GM18858 (cell line): ENCODE measurements at regions not wholly inside any gene's neighbourhood (a gene's known extent, or its start where the extent isn't known, plus 50 kb on each side); places are given as distances from the start of the nearest gene placed in this dataset.

Source experiments
- ATAC-seq: cut with Tn5 transposase; IDR thresholded peaks from one replicate; pipeline ENCODE4 v1.9.1; 2021; ENCODE audit not compliant: unreplicated experiment

GRCh38 chr2:146229508-146230155, 1615.2 kb upstream of the ACVR2A start:
- no peak for ATAC-seq

- peak; percentile 76 for ATAC-seq
Observed at GRCh38 chr2:146228466-146229058, 1616.3 kb upstream of the ACVR2A start.

DNA sequence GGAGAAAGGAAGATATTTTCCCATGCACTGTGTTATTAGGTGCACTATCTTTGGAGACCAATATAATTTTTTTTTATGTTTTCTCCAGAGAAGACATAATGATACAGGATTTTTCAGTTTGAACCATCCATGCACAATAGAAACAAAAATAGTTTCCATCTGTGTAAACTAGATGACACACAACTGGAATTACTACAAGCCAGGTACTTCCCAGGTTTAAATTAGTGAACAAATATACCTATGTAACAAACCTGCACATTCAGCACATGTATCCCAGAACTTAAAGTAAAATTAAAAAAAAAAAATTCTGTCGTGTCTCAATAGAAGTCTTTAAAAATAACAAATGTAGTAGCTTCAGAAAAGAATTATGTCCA, 1616.8 kb upstream of the ACVR2A start:
- ATAC-seq = no peak

DNA sequence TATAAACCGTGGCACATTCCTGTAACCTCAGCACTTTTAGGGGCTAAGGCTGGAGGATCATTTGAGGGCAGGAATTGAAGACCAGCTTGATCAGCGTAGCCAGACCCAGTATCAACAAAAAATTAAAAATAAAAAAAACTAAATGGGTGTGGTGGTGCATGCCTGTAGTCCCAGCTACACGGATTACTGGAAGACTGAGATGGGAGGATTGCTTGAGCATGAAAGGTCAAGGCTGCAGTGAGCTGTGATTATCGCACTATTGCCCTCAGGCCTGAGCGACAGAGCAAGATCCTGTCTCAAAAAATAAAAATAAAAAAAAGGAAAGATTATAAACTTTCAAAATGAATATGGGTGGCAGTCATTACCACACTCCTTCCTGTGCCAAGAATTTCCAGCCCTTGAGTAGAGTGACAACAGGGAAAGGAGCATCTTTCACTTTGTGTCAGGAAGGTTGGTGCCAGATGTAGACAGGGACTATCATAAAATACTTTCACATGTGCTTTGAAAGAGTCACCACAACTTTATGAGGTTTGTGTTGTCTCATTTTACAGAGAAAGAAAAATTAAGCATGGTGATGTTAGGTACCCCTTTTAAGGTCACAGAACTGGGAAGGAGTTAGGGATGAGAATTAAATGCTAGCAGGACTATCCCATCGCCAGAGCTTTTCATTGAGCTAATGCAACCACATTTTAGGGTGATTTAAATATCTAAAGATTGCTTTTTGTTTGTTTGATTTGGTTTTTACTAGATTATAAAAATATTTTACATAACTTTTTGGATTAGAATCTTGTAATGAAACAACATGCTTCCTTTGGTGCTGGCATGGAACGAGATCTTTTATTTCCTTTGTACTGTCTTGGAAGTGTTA, 1617.4 kb upstream of the ACVR2A start:
- ATAC-seq = no peak

- ATAC-seq = no peak
Observed at GRCh38 chr2:146226077-146226476, 1618.8 kb upstream of the ACVR2A start.

GRCh38 chr2:146221826-146222225, 1623.0 kb upstream of the ACVR2A start:
- ATAC-seq = no peak

DNA sequence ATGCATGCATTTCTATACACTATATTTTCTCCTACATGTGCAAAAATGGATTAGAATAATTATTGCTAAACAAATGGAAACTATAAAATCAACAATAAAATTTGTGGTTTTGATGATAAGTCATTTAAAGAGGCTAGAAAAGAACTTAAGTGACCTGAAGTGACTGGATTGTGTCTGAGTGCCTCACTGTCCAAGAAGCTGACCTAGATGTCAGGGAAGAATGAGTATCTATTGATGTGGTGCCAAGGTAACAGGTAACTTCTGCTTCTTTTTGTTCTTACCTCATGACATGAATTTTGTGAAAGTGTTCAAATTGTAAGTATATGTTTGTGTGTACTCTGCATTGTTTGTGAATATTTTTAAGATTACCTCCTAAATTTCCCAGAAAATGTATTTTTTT, 1623.9 kb upstream of the ACVR2A start:
- ATAC-seq = no peak

DNA sequence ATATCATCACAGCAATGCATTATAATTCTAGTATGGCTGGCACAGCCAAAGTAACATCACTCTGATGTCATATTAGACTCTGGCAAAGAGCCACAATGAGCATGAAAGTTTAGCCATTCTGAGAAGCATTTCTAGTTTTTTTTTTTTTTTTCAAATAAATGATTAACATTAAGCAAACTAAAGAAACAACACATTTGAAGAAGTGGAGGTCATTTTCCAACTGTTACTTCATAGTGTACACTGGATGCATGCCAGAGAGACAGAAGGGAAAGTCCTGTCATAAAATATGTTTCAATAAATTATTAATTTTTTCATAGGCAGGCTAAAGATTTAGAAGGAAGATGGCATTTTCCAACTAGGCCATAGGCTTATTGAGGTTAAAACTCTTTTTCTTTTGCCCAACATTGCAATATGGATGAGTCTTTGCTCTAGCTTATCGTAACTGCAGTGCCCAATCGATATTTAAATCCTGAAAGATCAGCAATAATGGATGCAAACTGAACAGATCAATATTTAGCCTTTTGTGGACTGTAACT, 1630.4 kb upstream of the ACVR2A start:
- no peak for ATAC-seq

DNA sequence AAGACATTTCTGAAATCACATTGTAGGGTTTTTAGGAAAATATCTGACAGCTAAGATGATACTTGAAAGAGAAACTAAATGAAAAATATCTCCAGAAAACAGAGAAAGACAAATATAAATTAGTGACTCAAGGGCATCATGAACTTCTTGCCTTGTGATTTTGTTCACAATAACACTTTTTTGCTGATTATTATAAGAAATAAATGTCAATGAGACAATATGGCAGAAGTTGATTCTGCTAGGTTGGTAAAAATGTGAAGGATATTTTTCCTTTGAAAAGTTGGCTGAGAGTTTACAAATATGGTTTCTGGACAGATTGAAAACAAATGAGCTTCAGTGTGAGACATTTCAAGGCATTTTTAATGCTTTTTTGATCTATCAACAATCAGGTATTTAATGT, 1631.2 kb upstream of the ACVR2A start:
- ATAC-seq = no peak

GRCh38 chr2:146212602-146213001, 1632.2 kb upstream of the ACVR2A start:
- ATAC-seq = no peak

DNA sequence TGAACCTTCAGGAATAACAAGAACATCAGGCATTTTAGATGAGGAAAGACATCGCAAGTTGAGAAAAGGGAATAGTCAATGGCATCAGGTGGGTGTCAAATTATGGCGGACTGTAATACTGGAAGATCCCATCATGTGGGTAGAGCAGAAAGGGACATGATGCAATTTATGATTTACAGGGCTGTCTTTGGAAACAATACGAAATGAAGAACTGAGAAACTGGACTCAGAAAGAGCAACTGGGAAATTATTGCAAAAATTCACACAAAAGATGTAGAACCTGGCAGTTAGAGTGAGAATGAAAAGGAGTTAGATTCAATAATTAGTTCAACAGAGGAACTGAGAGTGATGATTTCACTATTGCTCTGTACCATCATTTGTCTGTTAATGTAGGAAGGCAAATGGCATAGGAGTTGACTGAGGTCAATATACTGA, 1635.0 kb upstream of the ACVR2A start:
- peak; percentile 43 for ATAC-seq

DNA sequence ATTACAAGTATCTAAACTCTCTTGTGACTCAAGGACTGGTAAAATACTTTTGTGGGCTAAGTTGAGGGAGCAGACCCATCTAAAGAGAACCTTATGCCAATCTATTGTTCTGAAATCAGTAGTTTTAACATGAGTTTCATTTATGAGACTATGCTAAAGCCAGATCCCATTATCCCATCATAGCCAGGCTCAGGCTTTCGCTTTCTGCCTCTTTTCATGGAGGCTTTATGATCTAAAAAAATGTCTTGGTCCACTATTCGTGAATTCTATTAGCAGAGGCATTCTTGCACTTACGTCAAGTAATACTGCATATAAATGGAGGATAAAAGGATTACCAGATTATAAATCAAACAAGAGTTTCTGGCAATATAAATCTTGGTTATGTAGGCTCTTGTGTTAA, 1636.9 kb upstream of the ACVR2A start:
- ATAC-seq = no peak

GRCh38 chr2:146207417-146207816, 1637.4 kb upstream of the ACVR2A start:
- ATAC-seq = no peak

GRCh38 chr2:146203064-146203624, 1641.7 kb upstream of the ACVR2A start:
- ATAC-seq = no peak

GRCh38 chr2:146193619-146194018, 1651.2 kb upstream of the ACVR2A start:
- ATAC-seq = no peak

DNA sequence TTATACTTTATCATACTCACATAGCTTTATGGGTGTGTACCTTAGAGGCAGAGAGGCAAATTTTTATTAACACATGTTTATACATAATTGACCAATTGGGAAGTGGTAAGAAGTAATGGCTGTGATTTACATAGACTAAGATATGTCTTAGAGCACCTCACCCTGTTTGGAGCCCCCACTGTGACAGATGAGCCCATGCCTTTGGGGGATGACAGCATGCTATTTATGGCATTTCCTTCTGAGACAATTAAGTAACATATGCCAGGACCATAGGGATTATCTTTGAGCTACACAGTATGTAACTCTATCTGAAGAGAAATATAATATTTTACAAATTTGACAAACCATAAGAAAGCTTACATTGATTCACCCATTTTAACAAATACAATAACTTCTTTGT, 1655.3 kb upstream of the ACVR2A start:
- no peak for ATAC-seq

DNA sequence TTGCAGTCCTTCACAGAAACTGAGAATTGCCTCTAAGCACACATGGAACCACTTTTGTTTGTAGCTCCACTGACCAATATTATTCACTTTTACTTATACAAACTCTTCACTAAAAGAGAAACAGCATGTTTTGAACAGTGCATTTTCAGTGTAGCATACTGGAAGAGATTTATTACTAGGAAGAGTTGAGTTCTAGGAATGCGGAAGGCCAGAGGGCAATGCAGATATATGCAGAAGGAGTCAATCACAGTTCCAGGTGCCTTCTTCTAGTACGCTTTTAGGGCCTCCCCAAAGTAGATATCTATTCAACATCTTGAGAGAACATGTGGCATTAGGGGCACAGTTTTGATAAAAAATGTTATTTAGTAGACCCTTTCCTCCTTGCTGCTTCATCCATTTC, 1654.0 kb upstream of the ZEB2 start:
- no peak for ATAC-seq

GRCh38 chr2:146161256-146161882, 1641.5 kb upstream of the ZEB2 start:
- no peak for ATAC-seq

GRCh38 chr2:146158072-146158674, 1638.3 kb upstream of the ZEB2 start:
- ATAC-seq = no peak

DNA sequence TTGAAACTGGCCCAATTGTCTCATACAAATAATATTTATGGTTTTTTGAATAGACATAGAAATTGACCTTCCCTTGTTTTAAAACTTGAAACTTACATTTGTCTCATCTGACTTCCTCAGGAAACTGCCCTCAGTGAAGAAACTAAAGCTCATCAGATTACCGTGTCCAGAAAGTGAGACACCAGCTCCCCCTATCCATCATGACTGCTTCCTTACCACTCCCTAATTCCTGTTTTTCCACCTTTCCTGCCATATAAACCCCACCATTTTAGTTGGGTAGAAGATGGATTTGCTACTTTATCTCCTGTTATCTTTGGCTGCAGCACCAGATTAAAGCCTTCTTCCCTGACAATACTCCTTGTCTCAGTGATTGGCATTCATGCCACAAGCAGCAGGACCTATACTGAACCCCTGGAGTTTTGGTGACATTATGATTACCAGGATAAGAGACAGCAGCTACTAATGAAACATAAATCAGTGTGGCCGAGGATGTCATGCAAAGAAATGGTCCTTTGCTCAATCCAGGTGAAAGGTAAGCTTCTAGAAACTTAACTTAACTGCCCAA, 1627.6 kb upstream of the ZEB2 start:
- no peak for ATAC-seq
